Heart left ventricle (tissue), 13 donors: ENCODE measurements at regions not wholly inside any gene's neighbourhood (a gene's known extent, or its start where the extent isn't known, plus 50 kb on each side); places are given as distances from the start of the nearest gene placed in this dataset.

Source experiments
- CTCF ChIP-seq, 12 donors: fragments of 200-600 bp; sonication (generic) in 4 of 12; IDR thresholded peaks; one replicate each; pipeline versions ENCODE4 v1.5.0 to v1.8.0; 2018 to 2022; ENCODE audit warnings: antibody characterized with exemption in 12 of 12, mild to moderate bottlenecking in 5 of 12
- POLR2A ChIP-seq, 2 donors: fragments of 450-650 bp; IDR thresholded peaks; one replicate each; pipeline ENCODE4 v1.6.1; 2017; ENCODE audit warnings: antibody characterized with exemption in 2 of 2, mild to moderate bottlenecking in 2 of 2, moderate library complexity in 2 of 2
- donor health status: ischemic (EF 13 %, LVEDD 7.1; RV severe dilation, severe dysfunction).
- donor health status: DM: no; HTN: yes; CAD: no.
- donor health status: DM: no; HTN: no; CAD: no.
- donor health status: ischemic (EF 25% LVEDD 6.9; RV normal size, moderate dysfunction).
- donor health status: ischemic (EF 25% LVEDD 5.7; RV mildly dilated, moderate dysfunction).
- donor health status: ischemic (EF 35%, LVEDD 5.7; RV mildly dilated, moderate dysfunction).
- donor health status: nonischemic (EF 11% LVEDD 7.7; RV severe dilation, severe dysfunction).
- donor health status: DM: yes; HTN: yes; CAD: no.
- donor health status: PGD.
- donor health status: ischemic (EF 29% LVEDD 5.4; RV normal size, mild dysfunction).
- donor health status: nonischemic (EF 23%, LVEDD 6.1; RV moderate dilation, normal function).

- TF ChIP-seq CTCF (IDR thresholded peaks at IDR 0.05) = no peak
- no peak for TF ChIP-seq POLR2A (IDR thresholded peaks at IDR 0.05)
These were observed 89.7 kb downstream of the ATP1A1 start for GRCh38 chr1:116462722-116463121.
